H9 (cell line): ENCODE measurements at regions not wholly inside any gene's neighbourhood (a gene's known extent, or its start where the extent isn't known, plus 50 kb on each side); places are given as distances from the start of the nearest gene placed in this dataset.

ENCODE experiments used
- DNase-seq: peaks from one replicate; pipeline ENCODE4 v3.0.0-alpha.2; 2017
- H2AFZ ChIP-seq: one replicate; pipeline ENCODE4 v1.6.1; 2013; ENCODE audit warnings: mild to moderate bottlenecking, low read length, control low read depth, moderate library complexity
- H2AK5ac ChIP-seq: 2 replicates; pipeline ENCODE4 v1.6.1; 2013; ENCODE audit warnings: low read length, control low read depth, mixed read lengths; ENCODE audit not compliant: insufficient read length
- H2BK120ac ChIP-seq: one replicate; pipeline ENCODE4 v1.6.1; 2013; ENCODE audit warnings: low read depth, mild to moderate bottlenecking, low read length, control low read depth, inconsistent platforms; ENCODE audit not compliant: poor library complexity, severe bottlenecking
- H2BK12ac ChIP-seq: 2 replicates; pipeline ENCODE4 v1.6.1; 2013; ENCODE audit warnings: low read length, control low read depth, mixed read lengths, low read depth; ENCODE audit not compliant: insufficient read length
- H2BK15ac ChIP-seq: 2 replicates; pipeline ENCODE4 v1.6.1; 2013; ENCODE audit warnings: low read depth, low read length, control low read depth
- H2BK20ac ChIP-seq: one replicate; pipeline ENCODE4 v1.6.1; 2013; ENCODE audit warnings: low read depth, mild to moderate bottlenecking, low read length, control low read depth, inconsistent platforms; ENCODE audit not compliant: poor library complexity, severe bottlenecking
- H2BK5ac ChIP-seq: 2 replicates; pipeline ENCODE4 v1.6.1; 2013; ENCODE audit warnings: low read length, control low read depth, mixed read lengths; ENCODE audit not compliant: insufficient read length
- H3K14ac ChIP-seq: 2 replicates; pipeline ENCODE4 v1.6.1; 2013; ENCODE audit warnings: low read length, control low read depth; ENCODE audit not compliant: insufficient read depth
- H3K18ac ChIP-seq: 2 replicates; pipeline ENCODE4 v1.6.1; 2013; ENCODE audit warnings: low read depth, mild to moderate bottlenecking, mixed read lengths, low read length, control low read depth; ENCODE audit not compliant: insufficient read length
- H3K23ac ChIP-seq: 2 replicates; pipeline ENCODE4 v1.6.1; 2013; ENCODE audit warnings: low read length, control low read depth, mixed read lengths, low read depth; ENCODE audit not compliant: insufficient read length
- H3K23me2 ChIP-seq: 2 replicates; pipeline ENCODE4 v1.6.1; 2013; ENCODE audit warnings: low read depth, mild to moderate bottlenecking, mixed read lengths, low read length, control low read depth; ENCODE audit not compliant: insufficient read length, poor library complexity, severe bottlenecking
- H3K27ac ChIP-seq: 2 replicates; pipeline ENCODE4 v1.5.1; 2013; ENCODE audit warnings: low read length, control low read depth, mixed read lengths, low read depth; ENCODE audit not compliant: insufficient read length
- H3K27me3 ChIP-seq: 2 replicates; pipeline ENCODE4 v1.6.1; 2013; ENCODE audit warnings: low read length, control low read depth, inconsistent platforms; ENCODE audit not compliant: insufficient read depth
- H3K4ac ChIP-seq: 2 replicates; pipeline ENCODE4 v1.6.1; 2013; ENCODE audit warnings: low read depth, mild to moderate bottlenecking, control low read depth, inconsistent platforms, low read length, moderate library complexity
- H3K4me1 ChIP-seq: 2 replicates; pipeline ENCODE4 v1.6.1; 2013; ENCODE audit warnings: low read length, control low read depth, inconsistent platforms; ENCODE audit not compliant: insufficient read depth
- H3K4me2 ChIP-seq: 2 replicates; pipeline ENCODE4 v1.6.1; 2013; ENCODE audit warnings: low read length, control low read depth, mixed read lengths; ENCODE audit not compliant: insufficient read length, insufficient read depth
- H3K56ac ChIP-seq: 2 replicates; pipeline ENCODE4 v1.6.1; 2013; ENCODE audit warnings: low read depth, mild to moderate bottlenecking, mixed read lengths, low read length, control low read depth; ENCODE audit not compliant: insufficient read length
- H3K79me1 ChIP-seq: 2 replicates; pipeline ENCODE4 v1.6.1; 2013; ENCODE audit warnings: low read depth, mild to moderate bottlenecking, moderate library complexity, low read length, control low read depth, inconsistent platforms; ENCODE audit not compliant: insufficient read depth, poor library complexity, severe bottlenecking
- H3K79me2 ChIP-seq: 2 replicates; pipeline ENCODE4 v1.6.1; 2013; ENCODE audit warnings: low read length, control low read depth, inconsistent platforms; ENCODE audit not compliant: insufficient read depth
- H3K9ac ChIP-seq: 2 replicates; pipeline ENCODE4 v1.6.1; 2013; ENCODE audit warnings: low read length, control low read depth, mixed read lengths; ENCODE audit not compliant: insufficient read length; ENCODE audit errors: extremely low read depth
- H3K9me3 ChIP-seq: one replicate; pipeline ENCODE4 v1.6.1; 2013; ENCODE audit warnings: low read depth, low read length, inconsistent platforms; ENCODE audit not compliant: control insufficient read depth
- H3T11ph ChIP-seq: one replicate; pipeline ENCODE4 v1.6.1; 2013; ENCODE audit warnings: mild to moderate bottlenecking, low read length, control low read depth, inconsistent platforms
- H4K20me1 ChIP-seq: one replicate; pipeline ENCODE4 v1.6.1; 2013; ENCODE audit not compliant: control insufficient read depth, insufficient read length, insufficient read depth
- H4K5ac ChIP-seq: 2 replicates; pipeline ENCODE4 v1.6.1; 2013; ENCODE audit warnings: low read depth, mild to moderate bottlenecking, mixed read lengths, low read length, control low read depth; ENCODE audit not compliant: insufficient read length
- H4K8ac ChIP-seq: replicated peaks from 2 replicates; pipeline ENCODE4 v1.6.1; 2013; ENCODE audit warnings: low read length, control low read depth, mixed read lengths, low read depth; ENCODE audit not compliant: insufficient read length
- H4K91ac ChIP-seq: 2 replicates; pipeline ENCODE4 v1.6.1; 2013; ENCODE audit warnings: low read depth, mild to moderate bottlenecking, moderate library complexity, mixed read lengths, low read length, control low read depth; ENCODE audit not compliant: insufficient read length
- H3K27ac Mint-ChIP-seq, 3 experiments: 2 replicates in 2 of 3; 3 replicates in 1 of 3; pipeline ENCODE4 v1.8.0; 2020 to 2021; ENCODE audit warnings: mixed read lengths in 3 of 3, mild to moderate bottlenecking in 1 of 3, moderate library complexity in 1 of 3
- H3K27me3 Mint-ChIP-seq: 2 replicates; pipeline ENCODE4 v1.8.0; 2021; ENCODE audit warnings: low read depth, mild to moderate bottlenecking, moderate library complexity, mixed read lengths
- H3K36me3 Mint-ChIP-seq, 3 experiments: 2 replicates in 2 of 3; 3 replicates in 1 of 3; pipeline ENCODE4 v1.8.0; 2020 to 2021; ENCODE audit warnings: low read depth in 3 of 3, mixed read lengths in 3 of 3; ENCODE audit not compliant: insufficient read depth in 1 of 3
- H3K4me1 Mint-ChIP-seq, 2 experiments: 2 replicates each; pipeline ENCODE4 v1.8.0; 2020; ENCODE audit warnings: mixed read lengths in 2 of 2
- H3K4me3 Mint-ChIP-seq, 2 experiments: 2 replicates in 1 of 2; 3 replicates in 1 of 2; pipeline ENCODE4 v1.8.0; 2020 to 2021; ENCODE audit warnings: mild to moderate bottlenecking in 2 of 2, mixed read lengths in 2 of 2, moderate library complexity in 1 of 2
- H3K9me3 Mint-ChIP-seq, 2 experiments: 2 replicates in 1 of 2; 3 replicates in 1 of 2; pipeline ENCODE4 v1.8.0; 2020; ENCODE audit warnings: mild to moderate bottlenecking in 2 of 2, mixed read lengths in 2 of 2, moderate library complexity in 1 of 2
- WGBS: extraction: QIAGEN DNeasy Blood & Tissue Kit; methylation state at CpG from one replicate; pipeline ENCODE4 v1.1.7; 2013; ENCODE audit warnings: missing lambda C conversion rate, low lambda C conversion rate, mixed read lengths; ENCODE audit not compliant: insufficient read length; ENCODE audit errors: extremely low coverage; 5-methylcytosine and 5-hydroxymethylcytosine counted together
- TF ChIP-seq, protein P1 (sequence below): fragments of 200-600 bp; sonication (generic); conservative IDR thresholded peaks from 3 replicates; pipeline ENCODE4 v1.8.0; 2021; ENCODE audit warnings: antibody characterized with exemption, mild to moderate bottlenecking

DNA sequence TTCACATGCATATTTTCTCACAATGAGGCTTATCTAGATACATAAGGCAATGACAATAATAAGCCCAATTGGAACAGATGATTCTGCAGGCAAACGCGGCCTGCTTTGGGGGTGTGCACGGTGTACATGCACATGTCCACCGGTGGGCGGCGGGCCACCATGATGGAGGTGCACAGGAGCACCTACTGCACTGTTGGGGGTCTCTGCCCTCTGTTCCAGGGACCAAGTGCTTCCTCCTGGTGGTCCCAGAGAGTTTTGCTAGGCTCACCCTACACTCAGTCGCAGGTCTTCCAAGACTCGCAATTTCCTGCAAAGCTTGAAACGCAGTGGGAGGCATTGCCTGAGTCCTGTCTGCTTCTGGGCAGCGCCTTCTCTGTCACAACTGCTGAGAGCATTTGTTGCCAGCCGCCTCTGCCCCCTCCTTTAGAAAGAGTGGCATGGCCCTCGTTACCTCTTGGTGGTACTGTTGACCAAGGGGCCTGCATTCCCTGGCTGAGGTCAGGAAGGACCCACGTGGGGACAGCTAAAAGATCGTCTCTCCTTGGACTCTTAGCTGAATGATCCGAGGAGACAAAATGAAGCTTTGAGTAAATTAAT is 135.3 kb downstream of the ERMARD start:
- Histone ChIP-seq H3K9ac (no peak overlapping the region), H3K79me2 (no peaks in the 10 kb centered on the region), H4K8ac (no peak overlapping the region), H2BK120ac (no peak overlapping the region), H3T11ph (no peak overlapping the region), H2BK12ac (no peak overlapping the region), H3K23ac (no peak overlapping the region), H3K18ac (no peak overlapping the region), H3K14ac (no peak overlapping the region), H3K23me2 (peaks cover 2% of the 10 kb centered on the region), H3K4me2 (no peak overlapping the region), H3K27me3 (no peaks in the 10 kb centered on the region), H4K5ac (no peak overlapping the region), H2AK5ac (no peak overlapping the region), H2AFZ (no peak overlapping the region), H4K91ac (no peak overlapping the region), H3K56ac (no peak overlapping the region), H3K27ac (no peak overlapping the region), H3K79me1 (no peaks in the 10 kb centered on the region), H3K4ac (no peak overlapping the region), H3K9me3 (no peaks in the 10 kb centered on the region), H3K4me1 (no peaks in the 10 kb centered on the region), H4K20me1 (no peaks in the 10 kb centered on the region), H2BK5ac (no peak overlapping the region), H2BK15ac (no peak overlapping the region), H2BK20ac (no peak overlapping the region)
- TF ChIP-seq, protein P1, sequence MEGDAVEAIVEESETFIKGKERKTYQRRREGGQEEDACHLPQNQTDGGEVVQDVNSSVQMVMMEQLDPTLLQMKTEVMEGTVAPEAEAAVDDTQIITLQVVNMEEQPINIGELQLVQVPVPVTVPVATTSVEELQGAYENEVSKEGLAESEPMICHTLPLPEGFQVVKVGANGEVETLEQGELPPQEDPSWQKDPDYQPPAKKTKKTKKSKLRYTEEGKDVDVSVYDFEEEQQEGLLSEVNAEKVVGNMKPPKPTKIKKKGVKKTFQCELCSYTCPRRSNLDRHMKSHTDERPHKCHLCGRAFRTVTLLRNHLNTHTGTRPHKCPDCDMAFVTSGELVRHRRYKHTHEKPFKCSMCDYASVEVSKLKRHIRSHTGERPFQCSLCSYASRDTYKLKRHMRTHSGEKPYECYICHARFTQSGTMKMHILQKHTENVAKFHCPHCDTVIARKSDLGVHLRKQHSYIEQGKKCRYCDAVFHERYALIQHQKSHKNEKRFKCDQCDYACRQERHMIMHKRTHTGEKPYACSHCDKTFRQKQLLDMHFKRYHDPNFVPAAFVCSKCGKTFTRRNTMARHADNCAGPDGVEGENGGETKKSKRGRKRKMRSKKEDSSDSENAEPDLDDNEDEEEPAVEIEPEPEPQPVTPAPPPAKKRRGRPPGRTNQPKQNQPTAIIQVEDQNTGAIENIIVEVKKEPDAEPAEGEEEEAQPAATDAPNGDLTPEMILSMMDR = 0 out of 3 replicates have a peak, but pooled peaks have one; percentile 18
- Mint-ChIP-seq H3K27ac (no peak overlapping the region), H3K36me3 (peaks cover 0 to 5% (median 0%) of the 10 kb centered on the region in 3 experiments; a peak in 4 of 7 replicates), H3K4me1 (no peaks in the 10 kb centered on the region), H3K4me3 (no peak overlapping the region), H3K27me3 (peaks cover 14% of the 10 kb centered on the region), H3K9me3 (peaks cover 7% of the 10 kb centered on the region in 2 experiments; a peak in 4 of 5 replicates)
- no peak for DNase-seq
- no CpG with 5 or more reads among the region's 15 CpGs for WGBS
